ENCODE measurements at regions not wholly inside any gene's neighbourhood (a gene's known extent, or its start where the extent isn't known, plus 50 kb on each side); places are given as distances from the start of the nearest gene placed in this dataset.

GRCh38 chr20:55528482-55528881 is 476.8 kb downstream of the CBLN4 start (continued):
- TF ChIP-seq REST (IDR thresholded peaks at IDR 0.05; ENCODE audit: unreplicated experiment) (no peak), ZNF114 (CRISPR knock-in tag; IDR thresholded peaks at IDR 0.05) (no peak), NANOG (IDR thresholded peaks at IDR 0.05; ENCODE audit: borderline replicate concordance) (no peak), CTCF (conservative IDR thresholded peaks at IDR 0.05; ENCODE audit: low read depth in 2 of 2) (no peak), STAT1 (IDR thresholded peaks at IDR 0.05; ENCODE audit: unreplicated experiment) (no peak), ZNF331 (CRISPR knock-in tag; IDR thresholded peaks at IDR 0.05; ENCODE audit: low read depth) (no peak), JUNB (IDR thresholded peaks at IDR 0.05; ENCODE audit: unreplicated experiment) (no peak), POLR2AphosphoS5 (IDR thresholded peaks at IDR 0.05; ENCODE audit: low read depth) (no peak), EZH2phosphoT487 (IDR thresholded peaks at IDR 0.05; ENCODE audit: unreplicated experiment) (no peak)

GRCh38 chr20:55522296-55522815 is 483.0 kb downstream of the CBLN4 start:
- no peak overlapping the region for H3K4me3 Mint-ChIP-seq
- no peak for TF ChIP-seq ETS1 (IDR thresholded peaks at IDR 0.05)
- TF ChIP-seq STAT1 (IDR thresholded peaks at IDR 0.05; ENCODE audit: unreplicated experiment), result no peak
- TF ChIP-seq POLR2AphosphoS5 (IDR thresholded peaks at IDR 0.05; ENCODE audit: low read depth), result no peak
- TF ChIP-seq REST (IDR thresholded peaks at IDR 0.05; ENCODE audit: unreplicated experiment), result no peak
- TF ChIP-seq JUNB (IDR thresholded peaks at IDR 0.05; ENCODE audit: unreplicated experiment), result no peak

More at GRCh38 chr20:55522296-55522815, 483.0 kb downstream of the CBLN4 start:
- DNase-seq (ENCODE audit: low spot score) (no peak), ATAC-seq (no peak)
- Histone ChIP-seq H3K36me3 (ENCODE audit: insufficient read depth) (peaks cover 16% of the 10 kb centered on the region), H3K79me2 (replicated peaks; ENCODE audit: insufficient read depth) (no peaks in the 10 kb centered on the region), H3K9me2 (ENCODE audit: insufficient read depth) (no peaks in the 10 kb centered on the region), H3K27me3 (ENCODE audit: insufficient read depth) (no peaks in the 10 kb centered on the region), H3K4me1 (ENCODE audit: insufficient read depth) (no peaks in the 10 kb centered on the region), H2AFZ (no peak overlapping the region), H3K4me2 (no peak overlapping the region), H3F3A (replicated peaks; ENCODE audit: low read depth) (no peaks in the 10 kb centered on the region), H3K27ac (ENCODE audit: low read depth) (no peak overlapping the region), H3K4me3 (no peak overlapping the region), H4K20me1 (replicated peaks; ENCODE audit: insufficient read depth) (no peaks in the 10 kb centered on the region)
- Mint-ChIP-seq H3K36me3 (ENCODE audit: low read depth) (peaks cover 41% of the 10 kb centered on the region; the same call in 2 of the 3 replicates), H3K4me1 (no peaks in the 10 kb centered on the region), H3K27ac (no peak overlapping the region), H3K9me3 (peaks cover 99% of the 10 kb centered on the region), H3K27me3 (ENCODE audit: insufficient read depth, low read depth, poor library complexity) (peaks cover 4% of the 10 kb centered on the region)

All from GM23338 (cell line).